ENCODE measurements at regions not wholly inside any gene's neighbourhood (a gene's known extent, or its start where the extent isn't known, plus 50 kb on each side); places are given as distances from the start of the nearest gene placed in this dataset.

- TF ChIP-seq EZH2phosphoT487 (IDR thresholded peaks at IDR 0.05; ENCODE audit: insufficient read depth, low read depth) (no peak), EZH2 (IDR thresholded peaks at IDR 0.05; ENCODE audit: insufficient read depth, poor library complexity, severe bottlenecking) (no peak)
Observed at GRCh38 chr7:125547505-125547904, 617.9 kb upstream of the POT1 start.
